Endothelial cell of umbilical vein (primary cell): ENCODE measurements at regions not wholly inside any gene's neighbourhood (a gene's known extent, or its start where the extent isn't known, plus 50 kb on each side); places are given as distances from the start of the nearest gene placed in this dataset.

ENCODE experiments used
- BruUV-seq: library from RNA; stranded (reverse); fragments of 400-500 nt; replicated peaks from 2 replicates; lab custom pipeline; 2021; lab: Mats Ljungman, UMichigan
- CTCF ChIA-PET: fragments of 300-600, 350-600 bp; sonication (Branson Sonifier 250); formaldehyde crosslinking; loops from one replicate; lab custom pipeline; 2021; ENCODE audit warnings: antibody characterized with exemption, inconsistent platforms; lab: Charles Lee
- POLR2A ChIA-PET: fragments of 300-600, 350-600 bp; sonication (Branson Sonifier 250); formaldehyde crosslinking; loops from one replicate; lab custom pipeline; 2021; ENCODE audit warnings: antibody characterized with exemption, inconsistent platforms; lab: Charles Lee
- DNase-seq: peaks from one replicate; pipeline ENCODE4 v3.0.0-alpha.2; 2011; ENCODE audit warnings: low read depth, low spot score
- FAIRE-seq: peaks from 2 replicates; lab custom pipeline; 2011; peaks lifted over from hg19 to GRCh38; lab: Jason Lieb, UNC
- H2AFZ ChIP-seq: 2 replicates; pipeline ENCODE4 v1.6.0; 2012; ENCODE audit warnings: low read depth, low read length, control low read depth, inconsistent platforms
- H3K27ac ChIP-seq: 2 replicates; pipeline ENCODE4 v1.5.1; 2011; ENCODE audit warnings: low read depth, mild to moderate bottlenecking, control low read depth, low read length, moderate library complexity; ENCODE audit not compliant: insufficient read depth
- H3K27me3 ChIP-seq, 2 experiments: 2 replicates each; pipeline versions ENCODE4 v1.6.0 to v1.6.1; 2011; ENCODE audit warnings: low read length in 2 of 2, mixed read lengths in 1 of 2; ENCODE audit not compliant: control insufficient read depth in 2 of 2, insufficient read depth in 2 of 2
- H3K36me3 ChIP-seq, 2 experiments: 2 replicates in 1 of 2; 3 replicates in 1 of 2; pipeline ENCODE4 v1.5.1; 2011; ENCODE audit warnings: low read length in 2 of 2, mild to moderate bottlenecking in 1 of 2, moderate library complexity in 1 of 2; ENCODE audit not compliant: control insufficient read depth in 2 of 2, insufficient read depth in 2 of 2; ENCODE audit errors: extremely low read depth in 1 of 2
- H3K4me1 ChIP-seq: 3 replicates; pipeline ENCODE4 v1.5.1; 2011; ENCODE audit warnings: mild to moderate bottlenecking, low read length; ENCODE audit not compliant: control insufficient read depth, insufficient read depth; ENCODE audit errors: extremely low read depth
- H3K4me2 ChIP-seq: 2 replicates; pipeline ENCODE4 v1.6.1; 2011; ENCODE audit warnings: low read length, control low read depth, mixed read lengths; ENCODE audit not compliant: insufficient read depth
- H3K4me3 ChIP-seq, 3 experiments: fragments of 200-600 bp in 1 of 3; sonication (generic), shearing (Covaris generic) in 1 of 3; replicated peaks in 1 of 3; 2 replicates each; pipeline ENCODE4 v1.5.1; 2011 to 2016; ENCODE audit warnings: control low read depth in 3 of 3, low read length in 3 of 3, mild to moderate bottlenecking in 2 of 3, inconsistent platforms in 1 of 3, low read depth in 1 of 3, moderate library complexity in 1 of 3; ENCODE audit not compliant: insufficient read depth in 1 of 3
- H3K79me2 ChIP-seq: 2 replicates; pipeline ENCODE4 v1.6.0; 2012; ENCODE audit warnings: low read length, inconsistent platforms; ENCODE audit not compliant: control insufficient read depth, insufficient read depth
- H3K9ac ChIP-seq: replicated peaks from 2 replicates; pipeline ENCODE3; 2011; ENCODE audit warnings: low read length, control low read depth; ENCODE audit not compliant: insufficient read depth; ENCODE audit errors: extremely low read depth
- H3K9me1 ChIP-seq: replicated peaks from 3 replicates; pipeline ENCODE4 v1.6.0; 2011; ENCODE audit warnings: mild to moderate bottlenecking, low read length; ENCODE audit not compliant: control insufficient read depth, insufficient read depth; ENCODE audit errors: extremely low read depth
- H3K9me3 ChIP-seq: replicated peaks from 2 replicates; pipeline ENCODE4 v1.5.1; 2012; ENCODE audit warnings: low read length, inconsistent platforms; ENCODE audit not compliant: control insufficient read depth, insufficient read depth
- H4K20me1 ChIP-seq: replicated peaks from 2 replicates; pipeline ENCODE3; 2011; ENCODE audit warnings: mild to moderate bottlenecking, low read length; ENCODE audit not compliant: control insufficient read depth, insufficient read depth; ENCODE audit errors: extremely low read depth
- EZH2 ChIP-seq: IDR thresholded peaks from 2 replicates; pipeline ENCODE4 v1.6.1; 2012; ENCODE audit warnings: borderline replicate concordance, low read depth, mild to moderate bottlenecking, moderate library complexity, low read length, inconsistent platforms; ENCODE audit not compliant: severe bottlenecking
- GATA2 ChIP-seq: IDR thresholded peaks from 2 replicates; pipeline ENCODE4 v1.7.0; 2011; ENCODE audit warnings: low read depth, mild to moderate bottlenecking, moderate library complexity, mixed read lengths, low read length; ENCODE audit not compliant: insufficient read length, insufficient read depth
- JUN ChIP-seq: IDR thresholded peaks from 2 replicates; pipeline ENCODE4 v1.6.1; 2011; ENCODE audit warnings: borderline replicate concordance, low read depth; ENCODE audit not compliant: insufficient read length, insufficient read depth
- MAX ChIP-seq: IDR thresholded peaks from 2 replicates; pipeline ENCODE4 v1.6.1; 2011; ENCODE audit not compliant: insufficient read depth, insufficient read length
- MYC ChIP-seq: IDR thresholded peaks from one replicate; pipeline ENCODE4 v1.6.1; 2011; ENCODE audit warnings: mild to moderate bottlenecking, low read depth, low read length
- POLR2A ChIP-seq: IDR thresholded peaks from 2 replicates; pipeline ENCODE4 v1.6.1; 2012; ENCODE audit warnings: low read depth, mild to moderate bottlenecking, control low read depth, low read length
- POLR2AphosphoS5 ChIP-seq: IDR thresholded peaks from 2 replicates; pipeline ENCODE4 v1.6.1; 2012; ENCODE audit warnings: low read depth, mild to moderate bottlenecking, control low read depth, low read length, moderate library complexity; ENCODE audit not compliant: insufficient read depth
- dilution Hi-C: fragments of 300-500 bp; cut with MboI; formaldehyde crosslinking; loops from one replicate; pipeline ENCODE4 v1.15.0; 2019; ENCODE audit warnings: low sequenced_read_pairs; ENCODE audit not compliant: extremely low pct_ligation_motif_present
- intact Hi-C: fragments of 100-400 bp; cut with micrococcal nuclease; formaldehyde crosslinking; loops from one replicate; pipeline ENCODE4 v1.10.0; 2022
- TF ChIP-seq, protein P1 (sequence below), 2 donors: IDR thresholded peaks; 1 replicate in 1 of 2; 2 replicates in 1 of 2; pipeline ENCODE4 v1.5.1; 2011; ENCODE audit warnings: low read length in 2 of 2, mild to moderate bottlenecking in 2 of 2, moderate library complexity in 2 of 2, control low read depth in 1 of 2, inconsistent platforms in 1 of 2, low read depth in 1 of 2; ENCODE audit not compliant: insufficient read depth in 1 of 2; ENCODE audit errors: extremely low read depth in 1 of 2

DNA sequence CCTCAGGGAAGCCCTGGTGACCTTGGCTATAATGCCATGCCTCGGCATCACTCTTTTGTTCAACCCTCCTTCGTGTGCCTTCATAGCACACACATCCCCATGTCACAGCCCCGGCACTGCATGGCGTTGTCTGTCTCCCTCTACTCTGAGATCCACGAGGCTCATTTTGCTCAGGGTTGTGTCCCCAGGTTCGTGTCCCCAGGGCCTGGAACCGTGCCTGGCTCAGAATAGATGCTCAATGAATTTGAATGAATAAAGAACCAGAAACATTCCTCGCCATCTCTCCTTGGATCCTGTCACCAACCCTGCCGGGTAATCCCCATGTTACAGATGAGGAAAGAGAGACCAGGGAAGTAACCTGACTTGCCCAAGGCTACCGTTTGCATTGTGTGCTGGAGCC lies 177.3 kb downstream of the PTPRU start:
- TF ChIP-seq EZH2 (no peak), MAX (no peak), POLR2A (no peak), GATA2 (no peak), MYC (no peak), POLR2AphosphoS5 (no peak), JUN (no peak)
- TF ChIP-seq, protein P1, sequence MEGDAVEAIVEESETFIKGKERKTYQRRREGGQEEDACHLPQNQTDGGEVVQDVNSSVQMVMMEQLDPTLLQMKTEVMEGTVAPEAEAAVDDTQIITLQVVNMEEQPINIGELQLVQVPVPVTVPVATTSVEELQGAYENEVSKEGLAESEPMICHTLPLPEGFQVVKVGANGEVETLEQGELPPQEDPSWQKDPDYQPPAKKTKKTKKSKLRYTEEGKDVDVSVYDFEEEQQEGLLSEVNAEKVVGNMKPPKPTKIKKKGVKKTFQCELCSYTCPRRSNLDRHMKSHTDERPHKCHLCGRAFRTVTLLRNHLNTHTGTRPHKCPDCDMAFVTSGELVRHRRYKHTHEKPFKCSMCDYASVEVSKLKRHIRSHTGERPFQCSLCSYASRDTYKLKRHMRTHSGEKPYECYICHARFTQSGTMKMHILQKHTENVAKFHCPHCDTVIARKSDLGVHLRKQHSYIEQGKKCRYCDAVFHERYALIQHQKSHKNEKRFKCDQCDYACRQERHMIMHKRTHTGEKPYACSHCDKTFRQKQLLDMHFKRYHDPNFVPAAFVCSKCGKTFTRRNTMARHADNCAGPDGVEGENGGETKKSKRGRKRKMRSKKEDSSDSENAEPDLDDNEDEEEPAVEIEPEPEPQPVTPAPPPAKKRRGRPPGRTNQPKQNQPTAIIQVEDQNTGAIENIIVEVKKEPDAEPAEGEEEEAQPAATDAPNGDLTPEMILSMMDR (IDR thresholded peaks at IDR 0.05; ENCODE audit: extremely low read depth in 1 of 2, insufficient read depth in 1 of 2, low read depth in 1 of 2, low read length in 2 of 2) = no peak
- H4K20me1 ChIP-seq = no peaks in the 10 kb centered on the region
- H3K9me1 ChIP-seq = no peaks in the 10 kb centered on the region
- no peaks in the 10 kb centered on the region for H3K9me3 ChIP-seq
- H3K4me2 ChIP-seq = no peak overlapping the region
- no peak overlapping the region for H3K4me3 ChIP-seq
- H3K27me3 ChIP-seq = no peaks in the 10 kb centered on the region
- no peaks in the 10 kb centered on the region for H3K79me2 ChIP-seq
- dilution Hi-C loops = no loop called here
- ChIA-PET POLR2A (no interaction called here), CTCF (no interaction called here)
- FAIRE-seq (no peak), DNase-seq (no peak)
- no peak overlapping the region for H3K9ac ChIP-seq
- H3K4me1 ChIP-seq = no peaks in the 10 kb centered on the region
- intact Hi-C loops = no loop called here
- no peak overlapping the region for H3K27ac ChIP-seq
- H2AFZ ChIP-seq = no peak overlapping the region
- H3K36me3 ChIP-seq = no peaks in the 10 kb centered on the region
- BruUV-seq = no TSS peak
